ENCODE measurements at regions not wholly inside any gene's neighbourhood (a gene's known extent, or its start where the extent isn't known, plus 50 kb on each side); places are given as distances from the start of the nearest gene placed in this dataset.

DNA sequence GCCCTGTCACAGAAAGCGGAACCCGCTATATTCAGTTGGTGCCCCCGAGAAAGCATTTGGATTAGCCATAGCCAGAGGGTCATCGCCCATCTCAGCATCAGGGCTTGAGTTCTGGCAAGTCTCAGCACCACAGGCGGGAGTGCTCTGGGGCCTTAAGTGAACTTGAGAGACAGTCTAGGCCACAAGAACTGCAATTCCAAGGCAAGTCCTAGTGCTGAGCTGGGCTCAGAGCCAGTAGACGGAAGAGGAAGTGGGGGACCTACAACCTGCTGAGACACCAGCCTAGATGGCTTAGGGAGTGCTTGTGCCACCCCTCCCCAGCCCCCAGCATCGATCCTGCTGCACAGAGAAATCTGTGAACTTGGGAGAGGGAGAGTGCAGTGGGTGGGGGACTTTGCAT lies 594.9 kb downstream of the CCDC171 start:
- TF ChIP-seq, protein P1, sequence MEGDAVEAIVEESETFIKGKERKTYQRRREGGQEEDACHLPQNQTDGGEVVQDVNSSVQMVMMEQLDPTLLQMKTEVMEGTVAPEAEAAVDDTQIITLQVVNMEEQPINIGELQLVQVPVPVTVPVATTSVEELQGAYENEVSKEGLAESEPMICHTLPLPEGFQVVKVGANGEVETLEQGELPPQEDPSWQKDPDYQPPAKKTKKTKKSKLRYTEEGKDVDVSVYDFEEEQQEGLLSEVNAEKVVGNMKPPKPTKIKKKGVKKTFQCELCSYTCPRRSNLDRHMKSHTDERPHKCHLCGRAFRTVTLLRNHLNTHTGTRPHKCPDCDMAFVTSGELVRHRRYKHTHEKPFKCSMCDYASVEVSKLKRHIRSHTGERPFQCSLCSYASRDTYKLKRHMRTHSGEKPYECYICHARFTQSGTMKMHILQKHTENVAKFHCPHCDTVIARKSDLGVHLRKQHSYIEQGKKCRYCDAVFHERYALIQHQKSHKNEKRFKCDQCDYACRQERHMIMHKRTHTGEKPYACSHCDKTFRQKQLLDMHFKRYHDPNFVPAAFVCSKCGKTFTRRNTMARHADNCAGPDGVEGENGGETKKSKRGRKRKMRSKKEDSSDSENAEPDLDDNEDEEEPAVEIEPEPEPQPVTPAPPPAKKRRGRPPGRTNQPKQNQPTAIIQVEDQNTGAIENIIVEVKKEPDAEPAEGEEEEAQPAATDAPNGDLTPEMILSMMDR (IDR thresholded peaks at IDR 0.05) = no peak
- TF ChIP-seq TAF1 (IDR thresholded peaks at IDR 0.05; ENCODE audit: borderline replicate concordance, low read depth, low read length) = no peak
- TF ChIP-seq POLR2AphosphoS5 (IDR thresholded peaks at IDR 0.05; ENCODE audit: low read depth, low read length) = no peak
- TF ChIP-seq RFX5 (IDR thresholded peaks at IDR 0.05; ENCODE audit: low read length) = no peak
- TF ChIP-seq, protein P2, sequence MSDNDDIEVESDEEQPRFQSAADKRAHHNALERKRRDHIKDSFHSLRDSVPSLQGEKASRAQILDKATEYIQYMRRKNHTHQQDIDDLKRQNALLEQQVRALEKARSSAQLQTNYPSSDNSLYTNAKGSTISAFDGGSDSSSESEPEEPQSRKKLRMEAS (IDR thresholded peaks at IDR 0.05; ENCODE audit: low read depth) = no peak
- TF ChIP-seq, protein P3, sequence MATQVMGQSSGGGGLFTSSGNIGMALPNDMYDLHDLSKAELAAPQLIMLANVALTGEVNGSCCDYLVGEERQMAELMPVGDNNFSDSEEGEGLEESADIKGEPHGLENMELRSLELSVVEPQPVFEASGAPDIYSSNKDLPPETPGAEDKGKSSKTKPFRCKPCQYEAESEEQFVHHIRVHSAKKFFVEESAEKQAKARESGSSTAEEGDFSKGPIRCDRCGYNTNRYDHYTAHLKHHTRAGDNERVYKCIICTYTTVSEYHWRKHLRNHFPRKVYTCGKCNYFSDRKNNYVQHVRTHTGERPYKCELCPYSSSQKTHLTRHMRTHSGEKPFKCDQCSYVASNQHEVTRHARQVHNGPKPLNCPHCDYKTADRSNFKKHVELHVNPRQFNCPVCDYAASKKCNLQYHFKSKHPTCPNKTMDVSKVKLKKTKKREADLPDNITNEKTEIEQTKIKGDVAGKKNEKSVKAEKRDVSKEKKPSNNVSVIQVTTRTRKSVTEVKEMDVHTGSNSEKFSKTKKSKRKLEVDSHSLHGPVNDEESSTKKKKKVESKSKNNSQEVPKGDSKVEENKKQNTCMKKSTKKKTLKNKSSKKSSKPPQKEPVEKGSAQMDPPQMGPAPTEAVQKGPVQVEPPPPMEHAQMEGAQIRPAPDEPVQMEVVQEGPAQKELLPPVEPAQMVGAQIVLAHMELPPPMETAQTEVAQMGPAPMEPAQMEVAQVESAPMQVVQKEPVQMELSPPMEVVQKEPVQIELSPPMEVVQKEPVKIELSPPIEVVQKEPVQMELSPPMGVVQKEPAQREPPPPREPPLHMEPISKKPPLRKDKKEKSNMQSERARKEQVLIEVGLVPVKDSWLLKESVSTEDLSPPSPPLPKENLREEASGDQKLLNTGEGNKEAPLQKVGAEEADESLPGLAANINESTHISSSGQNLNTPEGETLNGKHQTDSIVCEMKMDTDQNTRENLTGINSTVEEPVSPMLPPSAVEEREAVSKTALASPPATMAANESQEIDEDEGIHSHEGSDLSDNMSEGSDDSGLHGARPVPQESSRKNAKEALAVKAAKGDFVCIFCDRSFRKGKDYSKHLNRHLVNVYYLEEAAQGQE (IDR thresholded peaks at IDR 0.05; ENCODE audit: low read depth, low read length) = no peak
- TF ChIP-seq EP300 (IDR thresholded peaks at IDR 0.05; ENCODE audit: borderline replicate concordance in 1 of 2, low read depth in 1 of 2, low read length in 1 of 2) = no peak
- TF ChIP-seq MEF2A (IDR thresholded peaks at IDR 0.05; ENCODE audit: borderline replicate concordance, low read depth) = no peak
- TF ChIP-seq, protein P4, sequence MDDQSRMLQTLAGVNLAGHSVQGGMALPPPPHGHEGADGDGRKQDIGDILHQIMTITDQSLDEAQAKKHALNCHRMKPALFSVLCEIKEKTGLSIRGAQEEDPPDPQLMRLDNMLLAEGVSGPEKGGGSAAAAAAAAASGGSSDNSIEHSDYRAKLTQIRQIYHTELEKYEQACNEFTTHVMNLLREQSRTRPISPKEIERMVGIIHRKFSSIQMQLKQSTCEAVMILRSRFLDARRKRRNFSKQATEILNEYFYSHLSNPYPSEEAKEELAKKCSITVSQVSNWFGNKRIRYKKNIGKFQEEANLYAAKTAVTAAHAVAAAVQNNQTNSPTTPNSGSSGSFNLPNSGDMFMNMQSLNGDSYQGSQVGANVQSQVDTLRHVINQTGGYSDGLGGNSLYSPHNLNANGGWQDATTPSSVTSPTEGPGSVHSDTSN (IDR thresholded peaks at IDR 0.05) = no peak
- TF ChIP-seq, protein P5, sequence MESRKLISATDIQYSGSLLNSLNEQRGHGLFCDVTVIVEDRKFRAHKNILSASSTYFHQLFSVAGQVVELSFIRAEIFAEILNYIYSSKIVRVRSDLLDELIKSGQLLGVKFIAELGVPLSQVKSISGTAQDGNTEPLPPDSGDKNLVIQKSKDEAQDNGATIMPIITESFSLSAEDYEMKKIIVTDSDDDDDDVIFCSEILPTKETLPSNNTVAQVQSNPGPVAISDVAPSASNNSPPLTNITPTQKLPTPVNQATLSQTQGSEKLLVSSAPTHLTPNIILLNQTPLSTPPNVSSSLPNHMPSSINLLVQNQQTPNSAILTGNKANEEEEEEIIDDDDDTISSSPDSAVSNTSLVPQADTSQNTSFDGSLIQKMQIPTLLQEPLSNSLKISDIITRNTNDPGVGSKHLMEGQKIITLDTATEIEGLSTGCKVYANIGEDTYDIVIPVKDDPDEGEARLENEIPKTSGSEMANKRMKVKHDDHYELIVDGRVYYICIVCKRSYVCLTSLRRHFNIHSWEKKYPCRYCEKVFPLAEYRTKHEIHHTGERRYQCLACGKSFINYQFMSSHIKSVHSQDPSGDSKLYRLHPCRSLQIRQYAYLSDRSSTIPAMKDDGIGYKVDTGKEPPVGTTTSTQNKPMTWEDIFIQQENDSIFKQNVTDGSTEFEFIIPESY (IDR thresholded peaks at IDR 0.05; ENCODE audit: borderline replicate concordance, low read depth) = no peak
- no peak for TF ChIP-seq NRF1 (IDR thresholded peaks at IDR 0.05; ENCODE audit: low read depth, low read length)

All from SK-N-SH (cell line).